K562 (cell line): ENCODE measurements at regions not wholly inside any gene's neighbourhood (a gene's known extent, or its start where the extent isn't known, plus 50 kb on each side); places are given as distances from the start of the nearest gene placed in this dataset.

Source experiments
- ATAC-seq: fragments of 200-7000 bp; cut with Tn5 transposase; 3 replicates; pipeline ENCODE4 v1.9.1; 2020; ENCODE audit warnings: moderate library complexity
- BruUV-seq: library from RNA; stranded (reverse); fragments of 400-500 nt; replicated peaks from 2 replicates; lab custom pipeline; 2021; lab: Mats Ljungman, UMichigan
- CTCF ChIA-PET: fragments of 300-600 bp; formaldehyde crosslinking; extraction: SDS; loops from one replicate; lab custom pipeline; 2021; ENCODE audit warnings: low intra/inter-chr PET ratio; lab: Yijun Ruan, JAX
- POLR2A ChIA-PET: fragments of 300-600, 350-650 bp; sonication (Branson Sonifier 250); formaldehyde crosslinking; extraction: SDS; loops from one replicate; lab custom pipeline; 2021; ENCODE audit warnings: antibody characterized with exemption, inconsistent platforms; lab: Yijun Ruan, JAX
- DNase-seq, 4 experiments: peaks; one replicate each; pipeline versions ENCODE4 v3.0.0 to v3.0.0-alpha.2; 2011 to 2018; ENCODE audit warnings: low spot score in 3 of 4, mixed read lengths in 3 of 4; ENCODE audit errors: extremely low read depth in 1 of 4
- FAIRE-seq: peaks from 2 replicates; lab custom pipeline; 2011; peaks lifted over from hg19 to GRCh38; lab: Jason Lieb, UNC
- H2AFZ ChIP-seq: 2 replicates; pipeline ENCODE4 v1.6.0; 2011; ENCODE audit warnings: low read depth, low read length, control low read depth, inconsistent platforms
- H3K27ac ChIP-seq: fragments of 200-600 bp; 3 replicates; pipeline ENCODE4 v1.8.0; 2011; ENCODE audit warnings: low read depth, mild to moderate bottlenecking, control low read depth, inconsistent platforms, low read length, moderate library complexity, mixed read lengths; ENCODE audit errors: extremely low read depth
- H3K27me3 ChIP-seq, 2 experiments: fragments of 300-600 bp in 1 of 2; 2 replicates in 1 of 2; 3 replicates in 1 of 2; pipeline versions ENCODE4 v1.6.0 to v1.8.0; 2011; ENCODE audit warnings: inconsistent platforms in 2 of 2, low read length in 2 of 2, mild to moderate bottlenecking in 1 of 2, mixed read lengths in 1 of 2, moderate library complexity in 1 of 2; ENCODE audit not compliant: control insufficient read depth in 2 of 2, insufficient read depth in 2 of 2
- H3K36me3 ChIP-seq: fragments of 300-600 bp; 3 replicates; pipeline ENCODE4 v1.8.0; 2011; ENCODE audit warnings: mild to moderate bottlenecking, low read length, inconsistent platforms; ENCODE audit not compliant: control insufficient read depth, insufficient read depth
- H3K4me1 ChIP-seq, 2 experiments: fragments of 200-600 bp in 1 of 2; replicated peaks in 1 of 2; 2 replicates in 1 of 2; 3 replicates in 1 of 2; pipeline versions ENCODE4 v1.5.1 to v1.8.0; 2011; ENCODE audit warnings: inconsistent platforms in 2 of 2, low read length in 2 of 2, mild to moderate bottlenecking in 1 of 2, mixed read lengths in 1 of 2, moderate library complexity in 1 of 2; ENCODE audit not compliant: control insufficient read depth in 2 of 2, insufficient read depth in 2 of 2
- H3K4me2 ChIP-seq: 2 replicates; pipeline ENCODE4 v1.6.1; 2011; ENCODE audit warnings: low read length, control low read depth, inconsistent platforms, mixed read lengths; ENCODE audit not compliant: insufficient read depth
- H3K4me3 ChIP-seq: fragments of 200-600 bp; sonication (generic), shearing (Covaris generic); 2 replicates; pipeline ENCODE4 v1.5.1; 2016; ENCODE audit warnings: control low read depth, inconsistent platforms
- H3K79me2 ChIP-seq: fragments of 200-600 bp; 3 replicates; pipeline ENCODE4 v1.8.0; 2011; ENCODE audit warnings: low read length, inconsistent platforms; ENCODE audit not compliant: control insufficient read depth, insufficient read depth
- H3K9ac ChIP-seq, 2 experiments: 2 replicates each; pipeline versions ENCODE4 v1.6.0 to v1.6.1; 2011; ENCODE audit warnings: low read depth in 2 of 2, low read length in 2 of 2, control low read depth in 1 of 2, inconsistent platforms in 1 of 2, mild to moderate bottlenecking in 1 of 2, mixed read lengths in 1 of 2; ENCODE audit not compliant: insufficient read depth in 1 of 2
- H3K9me1 ChIP-seq: one replicate; pipeline ENCODE4 v1.6.0; 2011; ENCODE audit warnings: inconsistent platforms, mild to moderate bottlenecking, low read length, moderate library complexity; ENCODE audit not compliant: control insufficient read depth, insufficient read depth
- H3K9me3 ChIP-seq: replicated peaks from 2 replicates; pipeline ENCODE4 v1.5.1; 2011; ENCODE audit warnings: low read depth, low read length, inconsistent platforms; ENCODE audit not compliant: control insufficient read depth, insufficient read depth
- H4K20me1 ChIP-seq: replicated peaks from 2 replicates; pipeline ENCODE4 v1.6.1; 2011; ENCODE audit warnings: low read length, inconsistent platforms, mixed read lengths; ENCODE audit not compliant: control insufficient read depth, insufficient read depth
- KDM4B ChIP-seq, 2 experiments: fragments of 450-650 bp in 1 of 2; sonication (generic) in 1 of 2; IDR thresholded peaks; 2 replicates each; pipeline ENCODE4 v1.6.1; 2016 to 2017; ENCODE audit warnings: borderline replicate concordance in 2 of 2, antibody characterized with exemption in 1 of 2, low read depth in 1 of 2, mild to moderate bottlenecking in 1 of 2
- PTTG1 ChIP-seq: fragments of 450-650 bp; IDR thresholded peaks from 2 replicates; pipeline ENCODE4 v1.6.1; 2016; ENCODE audit warnings: low read depth, mild to moderate bottlenecking, missing genetic modification characterization, missing compliant biosample characterization
- SIN3A ChIP-seq, 2 experiments: fragments of 150-350 bp in 1 of 2; IDR thresholded peaks; 2 replicates each; pipeline ENCODE4 v1.6.1; 2011 to 2016; ENCODE audit warnings: borderline replicate concordance in 2 of 2, low read depth in 2 of 2, low read length in 2 of 2, mild to moderate bottlenecking in 2 of 2, moderate library complexity in 2 of 2; ENCODE audit not compliant: control insufficient read depth in 1 of 2
- ZNF263 ChIP-seq: sonication (generic); formaldehyde crosslinking; IDR thresholded peaks from 2 replicates; pipeline ENCODE4 v1.8.0; 2022; ENCODE audit warnings: mild to moderate bottlenecking, missing genetic modification reagents, borderline replicate concordance
- ZNF274 ChIP-seq: IDR thresholded peaks from 2 replicates; pipeline ENCODE4 v1.6.1; 2011; ENCODE audit warnings: low read depth, mild to moderate bottlenecking, low read length, moderate library complexity, borderline replicate concordance
- ZNF586 ChIP-seq: fragments of 450-650 bp; formaldehyde crosslinking; conservative IDR thresholded peaks from 2 replicates; pipeline ENCODE4 v1.4.0; 2020; ENCODE audit warnings: mild to moderate bottlenecking, moderate library complexity
- WGBS: fragments of 100-300 bp; shearing (Covaris generic); methylation state at CpG from one replicate; pipeline ENCODE4 v1.1.6; 2016; ENCODE audit warnings: low coverage, mixed read lengths; ENCODE audit not compliant: insufficient coverage; ENCODE audit errors: missing lambda C conversion rate; 5-methylcytosine and 5-hydroxymethylcytosine counted together
- in situ Hi-C: fragments of 300-500 bp; cut with MboI; formaldehyde crosslinking; loops from 4 replicates; pipeline ENCODE4 v1.15.0; 2018; ENCODE audit warnings: inconsistent platforms, mixed read lengths
- intact Hi-C: fragments of 100-400 bp; cut with micrococcal nuclease; formaldehyde crosslinking; loops from 2 replicates; pipeline ENCODE4 v1.14.2; 2022
- TF ChIP-seq, protein P1 (sequence below), 2 experiments: fragments of 450-650 bp; IDR thresholded peaks; 2 replicates each; pipeline ENCODE4 v1.6.1; 2016
- TF ChIP-seq, protein P2 (sequence below): fragments of 250-450 bp; sonication (Bioruptor Pico); IDR thresholded peaks from 2 replicates; pipeline ENCODE4 v1.4.0; 2020; ENCODE audit warnings: mild to moderate bottlenecking, moderate library complexity

DNA sequence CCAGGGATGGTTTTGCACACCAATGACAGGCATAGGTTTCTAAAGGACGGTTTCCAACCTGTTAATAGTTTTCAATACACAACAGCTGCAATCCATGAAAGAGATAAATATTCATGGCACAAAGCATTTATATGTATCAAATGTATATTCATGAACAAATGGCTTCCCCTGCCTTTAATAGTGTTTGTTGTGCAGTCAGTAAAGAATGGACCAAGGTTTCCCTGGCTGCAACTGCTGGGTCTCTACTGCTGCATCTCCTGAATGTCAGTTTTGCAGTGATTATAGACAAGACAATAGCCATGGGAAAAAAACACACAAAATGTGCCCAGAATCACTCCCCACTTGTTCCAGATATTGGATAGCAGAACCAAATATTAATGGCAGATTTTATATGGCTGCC, 284.1 kb downstream of the BTG1 start:
- Histone ChIP-seq H3K4me2 (no peak overlapping the region), H3K27me3 (no peaks in the 10 kb centered on the region), H3K79me2 (no peaks in the 10 kb centered on the region), H3K9me1 (no peaks in the 10 kb centered on the region), H2AFZ (no peak overlapping the region), H3K27ac (no peak overlapping the region), H3K9ac (no peak overlapping the region), H4K20me1 (no peaks in the 10 kb centered on the region), H3K9me3 (no peaks in the 10 kb centered on the region), H3K4me3 (no peak overlapping the region), H3K4me1 (no peaks in the 10 kb centered on the region), H3K36me3 (0 out of 3 replicates have a peak, but pooled peaks cover 4% of the 10 kb centered on the region)
- CTCF ChIA-PET = no interaction called here
- intact Hi-C loops = no loop called here
- TF ChIP-seq ZNF274 = no peak
- TF ChIP-seq KDM4B (IDR thresholded peaks at IDR 0.05; ENCODE audit: borderline replicate concordance in 2 of 2, low read depth in 1 of 2) = no peak
- TF ChIP-seq, protein P1, sequence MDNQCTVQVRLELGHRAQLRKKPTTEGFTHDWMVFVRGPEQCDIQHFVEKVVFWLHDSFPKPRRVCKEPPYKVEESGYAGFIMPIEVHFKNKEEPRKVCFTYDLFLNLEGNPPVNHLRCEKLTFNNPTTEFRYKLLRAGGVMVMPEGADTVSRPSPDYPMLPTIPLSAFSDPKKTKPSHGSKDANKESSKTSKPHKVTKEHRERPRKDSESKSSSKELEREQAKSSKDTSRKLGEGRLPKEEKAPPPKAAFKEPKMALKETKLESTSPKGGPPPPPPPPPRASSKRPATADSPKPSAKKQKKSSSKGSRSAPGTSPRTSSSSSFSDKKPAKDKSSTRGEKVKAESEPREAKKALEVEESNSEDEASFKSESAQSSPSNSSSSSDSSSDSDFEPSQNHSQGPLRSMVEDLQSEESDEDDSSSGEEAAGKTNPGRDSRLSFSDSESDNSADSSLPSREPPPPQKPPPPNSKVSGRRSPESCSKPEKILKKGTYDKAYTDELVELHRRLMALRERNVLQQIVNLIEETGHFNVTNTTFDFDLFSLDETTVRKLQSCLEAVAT (IDR thresholded peaks at IDR 0.05) = no peak
- no peak for TF ChIP-seq ZNF586 (CRISPR knock-in tag)
- no peak for TF ChIP-seq ZNF263 (CRISPR knock-in tag)
- TF ChIP-seq, protein P2, sequence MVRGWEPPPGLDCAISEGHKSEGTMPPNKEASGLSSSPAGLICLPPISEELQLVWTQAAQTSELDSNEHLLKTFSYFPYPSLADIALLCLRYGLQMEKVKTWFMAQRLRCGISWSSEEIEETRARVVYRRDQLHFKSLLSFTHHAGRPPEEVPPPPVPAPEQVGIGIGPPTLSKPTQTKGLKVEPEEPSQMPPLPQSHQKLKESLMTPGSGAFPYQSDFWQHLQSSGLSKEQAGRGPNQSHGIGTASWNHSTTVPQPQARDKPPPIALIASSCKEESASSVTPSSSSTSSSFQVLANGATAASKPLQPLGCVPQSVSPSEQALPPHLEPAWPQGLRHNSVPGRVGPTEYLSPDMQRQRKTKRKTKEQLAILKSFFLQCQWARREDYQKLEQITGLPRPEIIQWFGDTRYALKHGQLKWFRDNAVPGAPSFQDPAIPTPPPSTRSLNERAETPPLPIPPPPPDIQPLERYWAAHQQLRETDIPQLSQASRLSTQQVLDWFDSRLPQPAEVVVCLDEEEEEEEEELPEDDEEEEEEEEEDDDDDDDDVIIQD (CRISPR knock-in tag) = no peak
- TF ChIP-seq PTTG1 (tag) = no peak
- TF ChIP-seq SIN3A (IDR thresholded peaks at IDR 0.05; ENCODE audit: borderline replicate concordance in 2 of 2, control insufficient read depth in 1 of 2, low read depth in 2 of 2, low read length in 2 of 2) = no peak
- no peak for FAIRE-seq
- 44% methylated on average over 1 of the region's 1 CpG for WGBS
- BruUV-seq = no TSS peak
- POLR2A ChIA-PET = no interaction called here
- DNase-seq = no peak
- ATAC-seq = no peak
- in situ Hi-C loops = no loop called here
